ENCODE measurements at regions not wholly inside any gene's neighbourhood (a gene's known extent, or its start where the extent isn't known, plus 50 kb on each side); places are given as distances from the start of the nearest gene placed in this dataset.
"Not testable (repeated sequence)": the region's sequence is repeated elsewhere in the genome, so short reads cannot be mapped to it uniquely, and the experiment has no call there.

DNA sequence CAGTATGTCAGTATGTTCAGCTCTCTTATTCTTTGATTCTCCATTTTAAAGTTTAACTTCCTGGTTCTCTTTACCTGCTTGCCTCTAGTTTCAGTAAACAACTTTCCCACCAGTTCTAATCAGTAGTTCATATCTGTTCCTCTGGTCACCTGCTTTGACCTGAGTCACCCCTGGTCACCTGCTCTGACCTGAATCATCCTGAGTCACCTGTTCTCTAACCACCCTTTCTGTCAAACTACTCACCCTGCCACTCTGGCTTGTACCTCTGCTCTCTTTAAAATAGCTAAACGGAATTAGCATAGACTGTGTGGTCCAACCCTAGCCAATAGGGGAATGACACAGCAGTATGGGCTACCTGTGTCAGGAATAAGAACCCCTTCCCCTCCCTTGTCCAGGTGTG, 62.0 kb upstream of the NREP start:
- TF ChIP-seq CTCF (conservative IDR thresholded peaks at IDR 0.05; ENCODE audit: low read depth in 2 of 2); POLR2AphosphoS5 (IDR thresholded peaks at IDR 0.05; ENCODE audit: low read depth); EZH2 (IDR thresholded peaks at IDR 0.05; ENCODE audit: low read depth, unreplicated experiment); ZNF114 (CRISPR knock-in tag; IDR thresholded peaks at IDR 0.05); EZH2phosphoT487 (IDR thresholded peaks at IDR 0.05; ENCODE audit: unreplicated experiment): not testable (repeated sequence)
- TF ChIP-seq, protein P1, sequence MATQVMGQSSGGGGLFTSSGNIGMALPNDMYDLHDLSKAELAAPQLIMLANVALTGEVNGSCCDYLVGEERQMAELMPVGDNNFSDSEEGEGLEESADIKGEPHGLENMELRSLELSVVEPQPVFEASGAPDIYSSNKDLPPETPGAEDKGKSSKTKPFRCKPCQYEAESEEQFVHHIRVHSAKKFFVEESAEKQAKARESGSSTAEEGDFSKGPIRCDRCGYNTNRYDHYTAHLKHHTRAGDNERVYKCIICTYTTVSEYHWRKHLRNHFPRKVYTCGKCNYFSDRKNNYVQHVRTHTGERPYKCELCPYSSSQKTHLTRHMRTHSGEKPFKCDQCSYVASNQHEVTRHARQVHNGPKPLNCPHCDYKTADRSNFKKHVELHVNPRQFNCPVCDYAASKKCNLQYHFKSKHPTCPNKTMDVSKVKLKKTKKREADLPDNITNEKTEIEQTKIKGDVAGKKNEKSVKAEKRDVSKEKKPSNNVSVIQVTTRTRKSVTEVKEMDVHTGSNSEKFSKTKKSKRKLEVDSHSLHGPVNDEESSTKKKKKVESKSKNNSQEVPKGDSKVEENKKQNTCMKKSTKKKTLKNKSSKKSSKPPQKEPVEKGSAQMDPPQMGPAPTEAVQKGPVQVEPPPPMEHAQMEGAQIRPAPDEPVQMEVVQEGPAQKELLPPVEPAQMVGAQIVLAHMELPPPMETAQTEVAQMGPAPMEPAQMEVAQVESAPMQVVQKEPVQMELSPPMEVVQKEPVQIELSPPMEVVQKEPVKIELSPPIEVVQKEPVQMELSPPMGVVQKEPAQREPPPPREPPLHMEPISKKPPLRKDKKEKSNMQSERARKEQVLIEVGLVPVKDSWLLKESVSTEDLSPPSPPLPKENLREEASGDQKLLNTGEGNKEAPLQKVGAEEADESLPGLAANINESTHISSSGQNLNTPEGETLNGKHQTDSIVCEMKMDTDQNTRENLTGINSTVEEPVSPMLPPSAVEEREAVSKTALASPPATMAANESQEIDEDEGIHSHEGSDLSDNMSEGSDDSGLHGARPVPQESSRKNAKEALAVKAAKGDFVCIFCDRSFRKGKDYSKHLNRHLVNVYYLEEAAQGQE (IDR thresholded peaks at IDR 0.05; ENCODE audit: unreplicated experiment): not testable (repeated sequence)

All from GM23338 (cell line).